NCI-H2196 treated with DMSO at 0.1 percent for 48 hours (cell line): ENCODE measurements at regions not wholly inside any gene's neighbourhood (a gene's known extent, or its start where the extent isn't known, plus 50 kb on each side); places are given as distances from the start of the nearest gene placed in this dataset.

Experiments
- DNase-seq: peaks from one replicate; lab custom pipeline; 2025; ENCODE audit not compliant: unreplicated experiment; lab: John Stamatoyannopoulos, UW

- no peak for DNase-seq
Observed at GRCh38 chr1:182129398-182129797, 67.9 kb upstream of the ZNF648 start.

GRCh38 chr1:182128502-182128901 lies 67.0 kb upstream of the ZNF648 start:
- DNase-seq = no peak

- DNase-seq = no peak
Observed at GRCh38 chr1:182127656-182128055, 66.1 kb upstream of the ZNF648 start.

GRCh38 chr1:182126272-182126800 lies 64.8 kb upstream of the ZNF648 start:
- DNase-seq = no peak

GRCh38 chr1:182122913-182123260 lies 61.4 kb upstream of the ZNF648 start:
- DNase-seq = no peak

- DNase-seq = no peak
Observed at GRCh38 chr1:182122256-182122912, 60.9 kb upstream of the ZNF648 start.

GRCh38 chr1:182121787-182122186 lies 60.3 kb upstream of the ZNF648 start:
- no peak for DNase-seq

GRCh38 chr1:182120411-182121258 lies 59.1 kb upstream of the ZNF648 start:
- DNase-seq = peak; percentile 21

- no peak for DNase-seq
Observed at GRCh38 chr1:182119631-182120030, 58.1 kb upstream of the ZNF648 start.

- no peak for DNase-seq
Observed at GRCh38 chr1:182118851-182119250, 57.3 kb upstream of the ZNF648 start.

GRCh38 chr1:182114627-182115023 lies 53.1 kb upstream of the ZNF648 start:
- DNase-seq = no peak

GRCh38 chr1:182113879-182114626 lies 52.5 kb upstream of the ZNF648 start:
- no peak for DNase-seq

GRCh38 chr1:182111496-182111895 lies 50.0 kb upstream of the ZNF648 start:
- peak; percentile 39 for DNase-seq
